Urothelium cell line (cell line): ENCODE measurements at regions not wholly inside any gene's neighbourhood (a gene's known extent, or its start where the extent isn't known, plus 50 kb on each side); places are given as distances from the start of the nearest gene placed in this dataset.

Experiments used
- DNase-seq: peaks from one replicate; pipeline ENCODE4 v3.0.0; 2011; ENCODE audit warnings: low spot score, mixed read lengths
- FAIRE-seq: peaks from 2 replicates; lab custom pipeline; 2011; peaks lifted over from hg19 to GRCh38; lab: Jason Lieb, UNC

DNA sequence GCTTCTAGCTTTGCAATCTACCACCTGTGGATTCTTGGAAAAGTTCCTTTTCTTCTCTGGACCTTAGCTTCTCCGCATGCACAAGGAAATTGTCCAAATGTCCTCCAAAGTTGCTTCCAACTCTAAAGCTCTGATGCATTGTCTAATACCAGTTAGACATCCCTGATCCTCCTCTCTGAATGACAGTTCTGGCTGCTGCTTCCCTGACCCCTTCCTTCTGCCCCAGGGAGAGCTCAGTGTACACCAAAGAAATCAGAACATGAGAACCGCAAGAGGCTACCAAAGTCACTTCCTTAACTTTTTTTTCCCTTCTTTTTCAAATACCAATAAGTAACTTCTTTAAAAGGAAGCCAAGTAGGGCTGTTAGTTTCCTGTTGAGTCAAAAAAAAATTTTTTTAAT lies 79.7 kb upstream of the CES5A start:
- FAIRE-seq (no peak), DNase-seq (no peak)

DNA sequence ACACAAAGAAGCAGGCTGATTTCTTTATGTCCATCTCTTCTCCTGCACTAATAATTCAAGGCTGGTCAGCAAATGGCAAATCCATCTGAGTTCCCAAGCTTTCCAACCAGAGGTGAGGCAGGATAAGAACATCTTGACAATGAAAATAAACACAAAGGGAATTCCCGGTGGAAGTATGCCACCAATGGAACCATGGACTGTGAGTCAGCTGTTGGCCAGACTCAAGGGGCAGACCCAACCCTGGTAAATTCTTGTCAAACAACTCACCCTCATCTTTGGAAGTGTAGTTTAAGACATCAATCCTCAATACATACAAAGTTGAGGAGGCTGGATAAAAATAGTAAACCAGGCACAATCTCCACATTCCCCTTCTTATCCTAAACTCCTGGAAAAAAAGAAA lies 74.3 kb upstream of the CES5A start:
- DNase-seq (peak; percentile 71), FAIRE-seq (no peak)

DNA sequence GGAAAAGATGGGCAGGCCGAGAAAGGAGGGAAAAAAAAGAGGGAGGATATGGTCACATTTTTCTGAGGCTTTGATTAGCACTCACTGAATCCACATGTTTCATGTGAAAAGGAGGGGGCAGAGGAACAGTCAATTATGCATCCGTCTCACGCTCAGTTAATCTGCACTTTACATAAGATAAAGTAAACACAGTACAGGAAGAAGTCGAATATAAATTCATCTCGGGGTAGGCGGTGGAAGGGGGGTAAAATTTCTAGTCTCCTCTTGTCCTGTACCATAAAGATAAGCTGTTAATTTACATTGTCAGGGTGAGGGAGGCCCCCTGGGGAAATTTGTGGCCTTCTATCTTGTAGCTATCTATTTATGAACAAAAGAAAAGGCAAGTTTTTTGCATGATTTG lies 73.1 kb upstream of the CES5A start:
- DNase-seq: no peak
- no peak for FAIRE-seq

DNA sequence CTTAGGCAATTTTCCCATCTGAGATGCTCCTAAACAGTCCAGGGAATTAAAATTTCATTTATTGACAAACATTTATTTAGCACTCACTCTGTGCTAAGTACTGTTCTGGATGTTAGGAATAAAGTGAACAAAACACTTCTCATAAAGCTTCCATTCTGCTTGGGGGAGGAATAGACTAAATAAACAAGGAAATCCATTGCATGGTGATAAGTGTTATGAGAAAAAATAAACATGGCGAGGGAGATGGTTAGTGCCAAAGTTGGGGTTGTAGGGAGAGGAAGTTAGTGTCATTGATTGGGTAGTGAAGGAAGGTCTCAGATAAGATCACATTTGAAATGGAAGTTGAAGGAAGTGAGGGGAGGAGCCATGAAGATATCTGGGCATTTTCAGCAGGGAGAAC lies 72.2 kb upstream of the CES5A start:
- DNase-seq (no peak), FAIRE-seq (no peak)

DNA sequence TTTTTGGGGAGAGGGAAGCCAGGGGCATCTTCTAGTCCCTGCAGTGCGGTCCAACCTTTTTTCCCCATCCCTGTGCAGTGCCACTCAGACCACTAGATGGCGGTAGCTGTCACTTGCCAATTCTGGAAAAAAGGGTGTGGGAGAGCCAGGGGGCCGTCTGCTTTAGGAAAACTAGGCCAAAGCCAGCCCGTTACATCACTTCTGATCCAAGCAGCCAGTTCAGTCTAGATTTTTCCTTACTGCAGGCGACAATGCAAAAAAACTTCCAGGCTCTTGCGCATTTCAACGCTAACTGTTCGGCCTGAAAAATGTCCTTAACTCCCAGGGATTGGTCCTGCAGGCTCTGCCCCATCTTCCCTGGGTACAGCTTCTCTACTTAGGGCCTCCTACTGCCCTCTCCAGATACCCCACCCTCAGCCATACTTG lies 69.2 kb upstream of the CES5A start:
- FAIRE-seq (no peak), DNase-seq (peak; percentile 71)

DNA sequence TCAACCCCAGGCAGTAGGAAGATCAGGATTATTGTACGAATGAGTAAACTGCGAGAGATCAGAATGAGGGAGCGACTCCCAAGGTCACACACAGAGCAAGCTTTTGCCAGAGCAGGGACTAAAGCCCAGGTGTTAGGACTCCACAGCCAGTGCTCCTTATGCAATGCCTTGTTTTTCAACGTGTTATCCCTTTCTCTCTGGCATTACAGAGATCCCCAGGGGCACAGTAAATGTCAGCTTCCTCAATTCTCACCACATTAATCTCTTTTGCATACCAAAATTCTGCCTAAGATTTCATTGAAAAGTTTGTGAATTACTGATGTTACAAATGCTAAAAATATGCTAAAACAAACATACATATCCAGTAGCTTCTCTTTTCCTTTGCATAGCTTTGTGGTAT lies 68.1 kb upstream of the CES5A start:
- FAIRE-seq (no peak), DNase-seq (no peak)

DNA sequence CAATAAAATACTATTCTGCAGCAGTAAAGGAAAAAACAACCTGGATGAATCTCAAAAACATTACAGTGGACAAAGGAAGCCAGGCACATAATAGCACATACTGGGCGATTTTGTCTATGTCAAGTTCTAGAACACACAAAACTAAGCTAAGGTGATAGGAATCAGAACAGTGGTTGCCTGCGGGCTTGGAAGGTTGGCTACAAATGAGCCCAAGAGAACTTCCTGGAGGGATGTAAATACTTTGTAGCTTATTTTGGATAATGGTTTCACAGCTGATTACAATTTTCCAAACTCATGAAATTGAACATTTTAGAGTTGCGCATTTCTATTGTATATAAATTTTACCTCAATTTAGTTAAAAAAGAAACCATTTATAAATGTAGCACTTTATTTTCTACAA lies 67.6 kb upstream of the CES5A start:
- no peak for FAIRE-seq
- no peak for DNase-seq

DNA sequence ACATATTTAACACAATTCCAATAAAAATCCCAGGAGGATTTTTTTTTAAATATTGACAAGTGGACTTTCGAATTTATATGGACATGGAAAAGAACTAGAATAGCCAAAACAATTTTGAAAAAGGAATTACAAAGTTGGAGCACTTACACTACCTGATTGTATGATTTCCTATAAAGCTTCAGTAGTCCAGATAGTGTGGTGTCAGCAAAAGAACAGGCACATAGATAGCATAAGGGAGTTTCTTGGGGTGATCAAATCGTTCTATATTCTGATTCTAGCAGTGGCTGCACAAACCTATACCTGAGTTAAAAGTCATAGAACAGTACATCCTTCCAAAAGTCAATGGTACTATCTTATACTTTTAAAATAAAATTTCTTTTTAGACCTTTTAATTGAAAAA lies 66.4 kb upstream of the CES5A start:
- DNase-seq (no peak), FAIRE-seq (no peak)

DNA sequence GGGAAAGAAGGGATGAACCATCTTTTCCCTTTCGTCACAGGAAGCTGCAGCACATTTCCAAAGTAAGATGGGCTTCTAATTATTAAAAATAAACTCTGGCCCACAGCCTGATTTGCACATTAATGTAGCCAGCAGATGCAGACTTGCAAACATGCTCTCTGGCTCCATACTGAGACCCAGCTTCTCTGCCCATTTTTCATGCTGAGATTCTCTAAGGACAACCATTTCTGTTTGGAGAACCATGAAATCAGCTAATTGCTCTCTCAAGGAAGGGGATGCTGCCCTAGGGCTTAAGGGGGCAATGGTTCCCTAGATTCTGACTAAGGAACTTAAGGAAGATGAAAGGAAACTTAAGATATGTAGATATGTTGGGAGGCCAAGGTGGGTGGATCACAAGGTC lies 63.0 kb upstream of the CES5A start:
- FAIRE-seq (no peak), DNase-seq (no peak)

DNA sequence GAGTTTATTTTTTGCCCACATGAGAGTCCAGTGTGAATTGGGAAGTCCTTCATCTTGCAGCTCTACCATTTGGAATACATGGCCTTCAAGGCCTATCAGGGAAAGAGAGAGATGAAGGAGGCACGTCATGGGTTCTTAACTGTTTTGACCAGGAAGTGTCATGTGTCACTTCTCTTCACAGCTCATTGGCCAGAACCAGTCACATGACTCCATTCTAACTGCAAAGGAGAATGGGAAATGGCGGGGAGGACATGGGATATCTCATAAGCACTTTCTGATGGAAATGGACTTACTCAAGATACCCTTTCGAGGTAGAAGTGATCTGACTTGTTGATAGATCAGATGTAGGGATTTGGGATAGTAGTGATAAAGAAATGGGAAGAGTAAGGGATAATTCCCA lies 57.9 kb upstream of the CES5A start:
- no peak for DNase-seq
- FAIRE-seq: no peak

DNA sequence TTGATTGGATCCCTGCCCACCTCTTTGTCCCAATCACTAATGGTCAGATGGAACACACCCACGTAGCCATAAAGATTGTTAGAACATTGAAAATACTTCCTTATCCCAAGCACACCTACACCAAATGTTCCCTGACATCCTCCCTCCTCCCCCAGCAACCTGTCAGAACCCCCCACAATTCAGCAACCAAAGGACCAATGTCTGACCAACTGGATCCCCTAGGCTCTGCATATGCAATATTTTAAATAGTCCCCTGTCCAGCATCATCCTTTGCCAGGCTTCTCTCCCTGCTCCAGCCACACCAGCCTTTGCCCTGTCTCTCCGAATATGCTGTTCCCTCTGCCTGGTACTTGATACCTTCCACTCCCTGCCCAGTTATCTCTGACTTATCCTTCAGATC lies 54.9 kb upstream of the CES5A start:
- FAIRE-seq (no peak), DNase-seq (no peak)

DNA sequence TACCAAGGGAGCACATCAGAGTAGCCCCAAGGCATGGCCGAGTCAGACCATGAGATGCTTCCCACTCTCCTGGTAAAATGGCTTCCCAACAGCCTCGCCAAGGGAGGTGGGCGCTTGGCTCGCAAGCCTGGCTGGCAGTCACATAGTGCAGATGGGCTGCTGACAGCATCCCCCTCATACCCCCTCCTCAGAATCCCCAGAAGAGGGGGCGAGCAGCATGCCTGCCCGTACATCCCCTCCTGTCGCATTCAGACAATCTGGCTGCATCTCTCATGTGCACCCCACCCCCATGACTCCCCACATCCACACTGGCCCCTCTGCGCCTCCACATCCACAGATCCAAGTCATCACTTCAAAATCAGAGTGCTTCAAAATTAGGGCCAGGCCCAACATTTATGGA lies 54.0 kb upstream of the CES5A start:
- FAIRE-seq (no peak), DNase-seq (no peak)

DNA sequence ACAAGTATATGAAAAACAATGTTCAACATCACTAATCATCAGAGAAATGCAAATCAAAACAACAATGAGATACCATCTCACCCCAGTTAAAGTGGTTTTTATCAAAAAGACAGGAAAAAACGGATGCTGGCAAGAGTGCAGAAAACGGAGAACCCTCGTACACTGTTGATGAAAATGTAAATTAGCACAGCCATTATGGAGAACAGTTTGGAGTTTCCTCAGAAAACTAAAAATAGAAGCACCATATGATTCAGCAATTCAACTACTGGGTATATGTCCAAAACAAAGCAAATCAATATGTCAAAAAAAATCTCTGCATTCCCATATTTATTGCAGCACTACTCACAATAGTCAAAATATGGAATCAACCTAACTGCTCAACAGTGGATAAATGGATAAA lies 50.1 kb upstream of the CES5A start:
- FAIRE-seq: no peak
- no peak for DNase-seq
